Kasumi-1 (cell line): ENCODE measurements at regions not wholly inside any gene's neighbourhood (a gene's known extent, or its start where the extent isn't known, plus 50 kb on each side); places are given as distances from the start of the nearest gene placed in this dataset.

Experiments
- DNase-seq, 2 experiments: peaks; one replicate each; lab custom pipeline; 2025; lab: John Stamatoyannopoulos, UW

- no peak for DNase-seq
Measured at GRCh38 chr7:21218155-21218554, 209.7 kb upstream of the SP4 start.

GRCh38 chr7:21221130-21221529 is 206.8 kb upstream of the SP4 start:
- DNase-seq: no peak

- no peak for DNase-seq
Measured at GRCh38 chr7:21238400-21239116, 189.3 kb upstream of the SP4 start.

GRCh38 chr7:21243265-21243664 is 184.6 kb upstream of the SP4 start:
- DNase-seq: no peak

- DNase-seq: no peak
Measured at GRCh38 chr7:21251151-21251800, 176.6 kb upstream of the SP4 start.

GRCh38 chr7:21253740-21254687 is 173.9 kb upstream of the SP4 start:
- peak; percentile 89 to 96 for DNase-seq

GRCh38 chr7:21256310-21256877 is 171.5 kb upstream of the SP4 start:
- DNase-seq: peak; percentile 77 to 91

- no peak for DNase-seq
Measured at GRCh38 chr7:21260939-21261338, 166.9 kb upstream of the SP4 start.

GRCh38 chr7:21261627-21262594 is 166.0 kb upstream of the SP4 start:
- peak; percentile 75 to 88 for DNase-seq

GRCh38 chr7:21269021-21269420 is 158.9 kb upstream of the SP4 start:
- DNase-seq: no peak

- DNase-seq: no peak
Measured at GRCh38 chr7:21276471-21277035, 151.3 kb upstream of the SP4 start.

GRCh38 chr7:21278944-21279343 is 148.9 kb upstream of the SP4 start:
- DNase-seq: no peak

- DNase-seq: no peak
Measured at GRCh38 chr7:21281193-21281592, 146.7 kb upstream of the SP4 start.

- no peak for DNase-seq
Measured at GRCh38 chr7:21293771-21294170, 134.1 kb upstream of the SP4 start.

- no peak for DNase-seq
Measured at GRCh38 chr7:21299766-21300165, 128.1 kb upstream of the SP4 start.

- peak; percentile 22 to 56 for DNase-seq
Measured at GRCh38 chr7:21300692-21301091, 127.2 kb upstream of the SP4 start.

GRCh38 chr7:21304808-21305375 is 123.0 kb upstream of the SP4 start:
- no peak for DNase-seq

- DNase-seq: no peak
Measured at GRCh38 chr7:21305455-21306235, 122.2 kb upstream of the SP4 start.

GRCh38 chr7:21314954-21315353 is 112.9 kb upstream of the SP4 start:
- no peak for DNase-seq
